ENCODE measurements at regions not wholly inside any gene's neighbourhood (a gene's known extent, or its start where the extent isn't known, plus 50 kb on each side); places are given as distances from the start of the nearest gene placed in this dataset.

GRCh38 chr21:23543333-23543732, 2063.9 kb downstream of the MRPL39 start:
- DNase-seq (ENCODE audit: low read depth in 1 of 2, low spot score in 1 of 2), result no peak

GRCh38 chr21:23542097-23542496, 2065.2 kb downstream of the MRPL39 start:
- DNase-seq (ENCODE audit: low read depth in 1 of 2, low spot score in 1 of 2), result no peak

GRCh38 chr21:23541571-23541970, 2065.7 kb downstream of the MRPL39 start:
- no peak for DNase-seq (ENCODE audit: low read depth in 1 of 2, low spot score in 1 of 2)

GRCh38 chr21:23534850-23535249, 2072.4 kb downstream of the MRPL39 start:
- DNase-seq (ENCODE audit: low read depth in 1 of 2, low spot score in 1 of 2), result no peak

- no peak for DNase-seq (ENCODE audit: low read depth in 1 of 2, low spot score in 1 of 2)
Measured at GRCh38 chr21:23531444-23531843, 2075.8 kb downstream of the MRPL39 start.

- no peak for DNase-seq (ENCODE audit: low read depth in 1 of 2, low spot score in 1 of 2)
Measured at GRCh38 chr21:23524685-23525084, 2082.6 kb downstream of the MRPL39 start.

GRCh38 chr21:23522751-23523150, 2084.5 kb downstream of the MRPL39 start:
- no peak for DNase-seq (ENCODE audit: low read depth in 1 of 2, low spot score in 1 of 2)

GRCh38 chr21:23507501-23507900, 2099.8 kb downstream of the MRPL39 start:
- no peak for DNase-seq (ENCODE audit: low read depth in 1 of 2, low spot score in 1 of 2)

GRCh38 chr21:23496729-23497128, 2110.6 kb downstream of the MRPL39 start:
- DNase-seq (ENCODE audit: low read depth in 1 of 2, low spot score in 1 of 2), result no peak

- DNase-seq (ENCODE audit: low read depth in 1 of 2, low spot score in 1 of 2), result no peak
Measured at GRCh38 chr21:23488245-23488644, 2119.0 kb downstream of the MRPL39 start.

- DNase-seq (ENCODE audit: low read depth in 1 of 2, low spot score in 1 of 2), result no peak
Measured at GRCh38 chr21:23480591-23481270, 2126.6 kb downstream of the MRPL39 start.

GRCh38 chr21:23478381-23478780, 2128.9 kb downstream of the MRPL39 start:
- DNase-seq (ENCODE audit: low read depth in 1 of 2, low spot score in 1 of 2), result no peak

GRCh38 chr21:23475281-23476219, 2131.7 kb downstream of the MRPL39 start:
- no peak for DNase-seq (ENCODE audit: low read depth in 1 of 2, low spot score in 1 of 2)

GRCh38 chr21:23471877-23472276, 2135.4 kb downstream of the MRPL39 start:
- no peak for DNase-seq (ENCODE audit: low read depth in 1 of 2, low spot score in 1 of 2)

GRCh38 chr21:23463365-23463764, 2143.9 kb downstream of the MRPL39 start:
- no peak for DNase-seq (ENCODE audit: low read depth in 1 of 2, low spot score in 1 of 2)

- DNase-seq (ENCODE audit: low read depth in 1 of 2, low spot score in 1 of 2), result no peak
Measured at GRCh38 chr21:23455676-23456075, 2151.6 kb downstream of the MRPL39 start.

- no peak for DNase-seq (ENCODE audit: low read depth in 1 of 2, low spot score in 1 of 2)
Measured at GRCh38 chr21:23452384-23453083, 2154.7 kb downstream of the MRPL39 start.

- DNase-seq (ENCODE audit: low read depth in 1 of 2, low spot score in 1 of 2), result no peak
Measured at GRCh38 chr21:23445307-23445706, 2162.0 kb downstream of the MRPL39 start.

GRCh38 chr21:23438081-23438480, 2169.2 kb downstream of the MRPL39 start:
- no peak for DNase-seq (ENCODE audit: low read depth in 1 of 2, low spot score in 1 of 2)

GRCh38 chr21:23402929-23403520, 2204.3 kb downstream of the MRPL39 start:
- DNase-seq (ENCODE audit: low read depth in 1 of 2, low spot score in 1 of 2), result no peak

GRCh38 chr21:23401278-23401677, 2206.0 kb downstream of the MRPL39 start:
- no peak for DNase-seq (ENCODE audit: low read depth in 1 of 2, low spot score in 1 of 2)

Data from activated T-helper 1 cell treated with anti-CD3 and anti-CD28 coated beads, Interleukin-2, amount 50 U/mL, for 16 hours (primary cell).